GM23338 (cell line): ENCODE measurements at regions not wholly inside any gene's neighbourhood (a gene's known extent, or its start where the extent isn't known, plus 50 kb on each side); places are given as distances from the start of the nearest gene placed in this dataset.

Experiments
- ATAC-seq: fragments of 200-7000 bp; cut with Tn5 transposase; 3 replicates; pipeline ENCODE4 v1.9.1; 2020
- DNase-seq: peaks from one replicate; pipeline ENCODE4 v3.0.0-alpha.2; 2015; ENCODE audit warnings: low spot score
- H2AFZ ChIP-seq: fragments of 200-600 bp; sonication (generic); 2 replicates; pipeline ENCODE4 v1.8.0; 2016; ENCODE audit warnings: antibody characterized with exemption, mild to moderate bottlenecking, moderate library complexity
- H3F3A ChIP-seq: fragments of 200-600 bp; sonication (generic); replicated peaks from 2 replicates; pipeline ENCODE4 v1.8.0; 2017; ENCODE audit warnings: antibody characterized with exemption, mixed run types, low read depth
- H3K27ac ChIP-seq: fragments of 200-600 bp; sonication (generic); 2 replicates; pipeline ENCODE4 v1.6.1; 2016; ENCODE audit warnings: low read depth
- H3K27me3 ChIP-seq: fragments of 200-600 bp; sonication (generic); 2 replicates; pipeline ENCODE4 v1.8.0; 2016; ENCODE audit warnings: mild to moderate bottlenecking, mixed run types, moderate library complexity; ENCODE audit not compliant: insufficient read depth
- H3K36me3 ChIP-seq: fragments of 200-600 bp; sonication (generic); 2 replicates; pipeline ENCODE4 v1.8.0; 2016; ENCODE audit warnings: mild to moderate bottlenecking; ENCODE audit not compliant: insufficient read depth
- H3K4me1 ChIP-seq: fragments of 200-600 bp; sonication (generic); 2 replicates; pipeline ENCODE4 v1.8.0; 2016; ENCODE audit warnings: mild to moderate bottlenecking, moderate library complexity; ENCODE audit not compliant: insufficient read depth
- H3K4me2 ChIP-seq: fragments of 200-600 bp; sonication (generic); 2 replicates; pipeline ENCODE4 v1.7.1; 2017; ENCODE audit warnings: mixed run types
- H3K4me3 ChIP-seq: fragments of 200-600 bp; sonication (generic); 2 replicates; pipeline ENCODE4 v1.6.1; 2016; ENCODE audit warnings: mixed run types
- H3K79me2 ChIP-seq: fragments of 200-600 bp; sonication (generic); replicated peaks from 2 replicates; pipeline ENCODE4 v1.8.0; 2017; ENCODE audit warnings: mild to moderate bottlenecking; ENCODE audit not compliant: insufficient read depth
- H3K9me2 ChIP-seq: fragments of 200-600 bp; sonication (generic); 2 replicates; pipeline ENCODE4 v1.8.0; 2017; ENCODE audit not compliant: insufficient read depth
- H4K20me1 ChIP-seq: fragments of 200-600 bp; sonication (generic); replicated peaks from 2 replicates; pipeline ENCODE4 v1.8.0; 2017; ENCODE audit warnings: mild to moderate bottlenecking; ENCODE audit not compliant: insufficient read depth
- H3K27ac Mint-ChIP-seq: 2 replicates; pipeline ENCODE4 v1.8.0; 2020; ENCODE audit warnings: inconsistent platforms, mild to moderate bottlenecking, moderate library complexity, mixed read lengths
- H3K27me3 Mint-ChIP-seq: 3 replicates; pipeline ENCODE4 v1.8.0; 2022; ENCODE audit warnings: low read depth, mild to moderate bottlenecking, moderate library complexity, mixed read lengths, inconsistent platforms; ENCODE audit not compliant: insufficient read depth, poor library complexity
- H3K36me3 Mint-ChIP-seq: 3 replicates; pipeline ENCODE4 v1.8.0; 2021; ENCODE audit warnings: low read depth, mild to moderate bottlenecking, inconsistent platforms, moderate library complexity, mixed read lengths
- H3K4me1 Mint-ChIP-seq: 3 replicates; pipeline ENCODE4 v1.8.0; 2020; ENCODE audit warnings: mild to moderate bottlenecking, inconsistent platforms, mixed read lengths
- H3K4me3 Mint-ChIP-seq: 3 replicates; pipeline ENCODE4 v1.8.0; 2021; ENCODE audit warnings: moderate library complexity, mild to moderate bottlenecking, inconsistent platforms, mixed read lengths
- H3K9me3 Mint-ChIP-seq: 3 replicates; pipeline ENCODE4 v1.8.0; 2020; ENCODE audit warnings: moderate library complexity, mild to moderate bottlenecking, inconsistent platforms, mixed read lengths
- CTCF ChIP-seq, 2 experiments: fragments of 200-600 bp in 1 of 2; sonication (generic) in 1 of 2; conservative IDR thresholded peaks; 2 replicates each; pipeline versions ENCODE4 v1.5.1 to v1.6.1; 2016 to 2017; ENCODE audit warnings: antibody characterized with exemption in 2 of 2, low read depth in 2 of 2, mild to moderate bottlenecking in 2 of 2, moderate library complexity in 1 of 2
- EZH2 ChIP-seq: fragments of 200-600 bp; sonication (generic); IDR thresholded peaks from one replicate; pipeline ENCODE4 v1.8.0; 2017; ENCODE audit warnings: antibody characterized with exemption, mild to moderate bottlenecking, low read depth; ENCODE audit not compliant: unreplicated experiment
- EZH2phosphoT487 ChIP-seq: fragments of 200-600 bp; sonication (generic); IDR thresholded peaks from one replicate; pipeline ENCODE4 v1.8.1; 2018; ENCODE audit warnings: antibody characterized with exemption; ENCODE audit not compliant: unreplicated experiment
- POLR2AphosphoS5 ChIP-seq: IDR thresholded peaks from 2 replicates; pipeline ENCODE4 v1.6.1; 2016; ENCODE audit warnings: antibody characterized with exemption, low read depth
- STAT1 ChIP-seq: IDR thresholded peaks from one replicate; pipeline ENCODE4 v1.6.1; 2016; ENCODE audit warnings: antibody characterized with exemption; ENCODE audit not compliant: unreplicated experiment
- ZNF114 ChIP-seq: fragments of 250-450 bp; sonication (Bioruptor Pico); IDR thresholded peaks from 2 replicates; pipeline ENCODE4 v1.5.0; 2020; ENCODE audit warnings: mild to moderate bottlenecking, moderate library complexity
- ZNF331 ChIP-seq: fragments of 250-450 bp; sonication (Bioruptor Pico); IDR thresholded peaks from 2 replicates; pipeline ENCODE4 v1.5.0; 2020; ENCODE audit warnings: low read depth, mild to moderate bottlenecking, moderate library complexity
- ZNF462 ChIP-seq: fragments of 250-450 bp; sonication (Bioruptor Pico); IDR thresholded peaks from 2 replicates; pipeline ENCODE4 v1.5.0; 2020; ENCODE audit warnings: mild to moderate bottlenecking, moderate library complexity
- TF ChIP-seq, protein P1 (sequence below): IDR thresholded peaks from 2 replicates; pipeline ENCODE4 v1.6.1; 2016; ENCODE audit warnings: antibody characterized with exemption

GRCh38 chr20:60950561-60950960 is 301.5 kb upstream of the CDH4 start:
- Histone ChIP-seq H2AFZ (no peak overlapping the region), H3K4me3 (no peak overlapping the region), H3K4me1 (no peaks in the 10 kb centered on the region), H3K36me3 (no peaks in the 10 kb centered on the region), H3F3A (no peaks in the 10 kb centered on the region), H3K27ac (no peak overlapping the region), H3K27me3 (no peaks in the 10 kb centered on the region), H3K4me2 (no peak overlapping the region), H3K9me2 (no peaks in the 10 kb centered on the region), H3K79me2 (no peaks in the 10 kb centered on the region), H4K20me1 (no peaks in the 10 kb centered on the region)
- Mint-ChIP-seq H3K9me3 (peaks cover 10% of the 10 kb centered on the region), H3K27me3 (peaks cover 22% of the 10 kb centered on the region), H3K4me1 (peaks cover 3% of the 10 kb centered on the region; the same call in 1 of the 3 replicates), H3K27ac (no peak overlapping the region), H3K36me3 (peaks cover 6% of the 10 kb centered on the region; the same call in 2 of the 3 replicates), H3K4me3 (no peak overlapping the region)
- TF ChIP-seq EZH2phosphoT487 (no peak), EZH2 (no peak)
- DNase-seq (no peak), ATAC-seq (no peak)

- DNase-seq = no peak
- H3K36me3 Mint-ChIP-seq = peaks cover 5% of the 10 kb centered on the region; the same call in 2 of the 3 replicates
- peaks cover 9% of the 10 kb centered on the region for H3K9me3 Mint-ChIP-seq
- Histone ChIP-seq H3K9me2 (no peaks in the 10 kb centered on the region), H3K79me2 (no peaks in the 10 kb centered on the region), H2AFZ (no peak overlapping the region), H3K27me3 (no peaks in the 10 kb centered on the region), H4K20me1 (no peaks in the 10 kb centered on the region), H3K4me2 (no peak overlapping the region), H3K27ac (no peak overlapping the region), H3K36me3 (no peaks in the 10 kb centered on the region), H3K4me3 (no peak overlapping the region), H3K4me1 (no peaks in the 10 kb centered on the region), H3F3A (no peaks in the 10 kb centered on the region)
- peaks cover 3% of the 10 kb centered on the region; the same call in 1 of the 3 replicates for H3K4me1 Mint-ChIP-seq
- H3K27ac Mint-ChIP-seq = no peak overlapping the region
- H3K4me3 Mint-ChIP-seq = no peak overlapping the region
- H3K27me3 Mint-ChIP-seq = peaks cover 22% of the 10 kb centered on the region
- no peak for ATAC-seq
- TF ChIP-seq ZNF462 (CRISPR knock-in tag) (no peak), EZH2phosphoT487 (no peak), ZNF114 (CRISPR knock-in tag) (no peak), ZNF331 (CRISPR knock-in tag) (no peak), CTCF (conservative IDR thresholded peaks at IDR 0.05; ENCODE audit: low read depth in 2 of 2) (no peak), EZH2 (no peak), STAT1 (no peak), POLR2AphosphoS5 (no peak)
- TF ChIP-seq, protein P1, sequence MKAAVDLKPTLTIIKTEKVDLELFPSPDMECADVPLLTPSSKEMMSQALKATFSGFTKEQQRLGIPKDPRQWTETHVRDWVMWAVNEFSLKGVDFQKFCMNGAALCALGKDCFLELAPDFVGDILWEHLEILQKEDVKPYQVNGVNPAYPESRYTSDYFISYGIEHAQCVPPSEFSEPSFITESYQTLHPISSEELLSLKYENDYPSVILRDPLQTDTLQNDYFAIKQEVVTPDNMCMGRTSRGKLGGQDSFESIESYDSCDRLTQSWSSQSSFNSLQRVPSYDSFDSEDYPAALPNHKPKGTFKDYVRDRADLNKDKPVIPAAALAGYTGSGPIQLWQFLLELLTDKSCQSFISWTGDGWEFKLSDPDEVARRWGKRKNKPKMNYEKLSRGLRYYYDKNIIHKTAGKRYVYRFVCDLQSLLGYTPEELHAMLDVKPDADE = no peak
Observed at GRCh38 chr20:60950974-60951373, 301.1 kb upstream of the CDH4 start.
